ENCODE measurements at regions not wholly inside any gene's neighbourhood (a gene's known extent, or its start where the extent isn't known, plus 50 kb on each side); places are given as distances from the start of the nearest gene placed in this dataset.

GRCh38 chr13:50691681-50692263, 151.7 kb downstream of the DLEU7 start:
- Mint-ChIP-seq H3K36me3 (ENCODE audit: low read depth) (no peaks in the 10 kb centered on the region), H3K27ac (no peak overlapping the region)
- no peak for ATAC-seq

GRCh38 chr13:50692396-50692915, 151.0 kb downstream of the DLEU7 start:
- ChIA-PET POLR2A (no interaction called here), CTCF (no interaction called here)
- Mint-ChIP-seq H3K4me1 (ENCODE audit: low read depth) (no peaks in the 10 kb centered on the region), H3K36me3 (ENCODE audit: low read depth) (no peaks in the 10 kb centered on the region), H3K27ac (no peak overlapping the region), H3K9me3 (no peaks in the 10 kb centered on the region), H3K4me3 (no peak overlapping the region), H3K27me3 (no peaks in the 10 kb centered on the region)
- DNase-seq (no peak), ATAC-seq (no peak)
- intact Hi-C loops (cut with micrococcal nuclease), result no loop called here
- TF ChIP-seq CTCF (IDR thresholded peaks at IDR 0.05), result no peak

More at GRCh38 chr13:50691681-50692263, 151.7 kb downstream of the DLEU7 start:
- CTCF ChIA-PET, result interaction anchor here (1.0 to 1.3 kb wide), 2 partner anchors 109 to 220 kb away, joined by 4 to 6 read pairs; no protein-coding TSS in a partner anchor
- Mint-ChIP-seq H3K9me3 (no peaks in the 10 kb centered on the region), H3K27me3 (no peaks in the 10 kb centered on the region), H3K4me1 (ENCODE audit: low read depth) (peaks cover 3% of the 10 kb centered on the region), H3K4me3 (no peak overlapping the region)
- no peak for DNase-seq
- no peak for TF ChIP-seq CTCF (IDR thresholded peaks at IDR 0.05)
- POLR2A ChIA-PET, result no interaction called here
- intact Hi-C loops (cut with micrococcal nuclease), result no loop called here

DNA sequence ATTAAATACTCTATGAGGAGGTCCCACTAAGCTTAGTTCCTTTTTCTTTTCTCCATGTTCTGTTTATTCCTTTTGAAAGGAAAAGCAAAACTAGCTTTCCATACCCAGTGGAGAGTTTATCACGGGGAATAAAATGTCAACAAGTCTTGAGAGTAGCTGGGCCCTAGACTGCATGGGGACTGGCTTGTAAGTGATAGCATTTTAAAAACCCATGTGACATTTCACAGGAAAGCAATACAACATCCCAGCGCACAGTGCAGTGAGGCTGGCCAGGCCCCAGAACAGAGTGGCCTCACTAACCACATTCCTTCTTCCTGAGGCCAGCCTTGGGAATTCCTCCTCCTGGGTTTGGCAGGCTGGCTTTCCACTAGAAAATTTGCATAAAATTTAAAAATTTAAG, 149.8 kb downstream of the DLEU7 start:
- ChIA-PET CTCF (interaction anchor here (1.6 kb wide), 1 partner anchor 13 kb away, joined by 4 read pairs; no protein-coding TSS in a partner anchor), POLR2A (no interaction called here)
- no peak overlapping the region for H3K4me3 Mint-ChIP-seq
- DNase-seq (no peak), ATAC-seq (no peak)
- intact Hi-C loops (cut with micrococcal nuclease), result no loop called here
- H3K27ac Mint-ChIP-seq, result no peak overlapping the region
- H3K9me3 Mint-ChIP-seq, result no peaks in the 10 kb centered on the region
- no peak for TF ChIP-seq CTCF (IDR thresholded peaks at IDR 0.05)
- no peaks in the 10 kb centered on the region for H3K27me3 Mint-ChIP-seq
- H3K36me3 Mint-ChIP-seq (ENCODE audit: low read depth), result no peaks in the 10 kb centered on the region
- H3K4me1 Mint-ChIP-seq (ENCODE audit: low read depth), result no peaks in the 10 kb centered on the region

- POLR2A ChIA-PET, result no interaction called here
These were observed 145.5 kb downstream of the DLEU7 start for GRCh38 chr13:50697746-50698539.

More at GRCh38 chr13:50697746-50698539, 145.5 kb downstream of the DLEU7 start:
- intact Hi-C loops (cut with micrococcal nuclease), result no loop called here
- Mint-ChIP-seq H3K4me3 (no peak overlapping the region), H3K36me3 (ENCODE audit: low read depth) (no peaks in the 10 kb centered on the region), H3K27me3 (no peaks in the 10 kb centered on the region), H3K9me3 (no peaks in the 10 kb centered on the region), H3K27ac (no peak overlapping the region), H3K4me1 (ENCODE audit: low read depth) (no peaks in the 10 kb centered on the region)
- ATAC-seq (no peak), DNase-seq (no peak)
- CTCF ChIA-PET, result no interaction called here
- TF ChIP-seq CTCF (IDR thresholded peaks at IDR 0.05), result no peak
